Caco-2 (cell line): ENCODE measurements at regions not wholly inside any gene's neighbourhood (a gene's known extent, or its start where the extent isn't known, plus 50 kb on each side); places are given as distances from the start of the nearest gene placed in this dataset.

Source experiments
- BruUV-seq: library from RNA; stranded (reverse); fragments of 400-500 nt; replicated peaks from 2 replicates; lab custom pipeline; 2021; lab: Mats Ljungman, UMichigan
- CTCF ChIA-PET: fragments of 300-600 bp; sonication (Branson Sonifier 250); formaldehyde crosslinking; loops from one replicate; lab custom pipeline; 2022; ENCODE audit warnings: antibody characterized with exemption; lab: Charles Lee
- POLR2A ChIA-PET: fragments of 300-600 bp; sonication (Branson Sonifier 250); formaldehyde crosslinking; loops from one replicate; lab custom pipeline; 2022; ENCODE audit warnings: antibody characterized with exemption; lab: Charles Lee
- DNase-seq, 2 experiments: peaks; one replicate each; pipeline versions ENCODE4 v3.0.0 to v3.0.0-alpha.2; 2020 to 2022
- H3K27me3 ChIP-seq: replicated peaks from 2 replicates; pipeline ENCODE4 v1.6.0; 2011; ENCODE audit warnings: low read length; ENCODE audit not compliant: control insufficient read depth, insufficient read depth
- H3K36me3 ChIP-seq: 2 replicates; pipeline ENCODE4 v1.5.1; 2011; ENCODE audit warnings: low read length; ENCODE audit not compliant: control insufficient read depth, insufficient read depth
- H3K4me1 ChIP-seq: fragments of 250-450 bp; sonication (Bioruptor Pico); 2 replicates; pipeline ENCODE4 v1.5.1; 2020; ENCODE audit warnings: mild to moderate bottlenecking
- H3K4me3 ChIP-seq: 2 replicates; pipeline ENCODE4 v1.5.1; 2011; ENCODE audit warnings: low read depth, mild to moderate bottlenecking, control low read depth, low read length
- H3K9me3 ChIP-seq: fragments of 250-450 bp; sonication (Bioruptor Pico); 2 replicates; pipeline ENCODE4 v1.5.1; 2020; ENCODE audit warnings: mild to moderate bottlenecking, moderate library complexity
- H3K27ac Mint-ChIP-seq: one replicate; pipeline ENCODE4 v1.8.0; 2022; ENCODE audit warnings: mixed read lengths; ENCODE audit not compliant: unreplicated experiment
- H3K27me3 Mint-ChIP-seq: one replicate; pipeline ENCODE4 v1.8.0; 2022; ENCODE audit warnings: mixed read lengths; ENCODE audit not compliant: insufficient read depth, unreplicated experiment
- H3K36me3 Mint-ChIP-seq: one replicate; pipeline ENCODE4 v1.8.0; 2022; ENCODE audit warnings: mild to moderate bottlenecking, mixed read lengths; ENCODE audit not compliant: insufficient read depth, unreplicated experiment
- H3K4me1 Mint-ChIP-seq: one replicate; pipeline ENCODE4 v1.8.0; 2022; ENCODE audit warnings: low read depth, mixed read lengths; ENCODE audit not compliant: unreplicated experiment
- H3K4me3 Mint-ChIP-seq: one replicate; pipeline ENCODE4 v1.8.0; 2022; ENCODE audit warnings: mild to moderate bottlenecking, moderate library complexity, mixed read lengths; ENCODE audit not compliant: unreplicated experiment
- H3K9me3 Mint-ChIP-seq: one replicate; pipeline ENCODE4 v1.8.0; 2022; ENCODE audit warnings: mixed read lengths; ENCODE audit not compliant: unreplicated experiment
- CTCF ChIP-seq, 2 experiments: fragments of 200-600 bp in 1 of 2; IDR thresholded peaks; 1 replicate in 1 of 2; 2 replicates in 1 of 2; pipeline versions ENCODE4 v1.5.1 to v1.8.0; 2011 to 2022; ENCODE audit warnings: antibody characterized with exemption in 1 of 2, control low read depth in 1 of 2, inconsistent platforms in 1 of 2, low read depth in 1 of 2, low read length in 1 of 2, mild to moderate bottlenecking in 1 of 2, moderate library complexity in 1 of 2; ENCODE audit not compliant: insufficient read depth in 1 of 2, severe bottlenecking in 1 of 2, unreplicated experiment in 1 of 2
- intact Hi-C: fragments of 100-400 bp; cut with micrococcal nuclease; formaldehyde crosslinking; loops from one replicate; pipeline ENCODE4 v1.10.0; 2022; ENCODE audit not compliant: unreplicated experiment

DNA sequence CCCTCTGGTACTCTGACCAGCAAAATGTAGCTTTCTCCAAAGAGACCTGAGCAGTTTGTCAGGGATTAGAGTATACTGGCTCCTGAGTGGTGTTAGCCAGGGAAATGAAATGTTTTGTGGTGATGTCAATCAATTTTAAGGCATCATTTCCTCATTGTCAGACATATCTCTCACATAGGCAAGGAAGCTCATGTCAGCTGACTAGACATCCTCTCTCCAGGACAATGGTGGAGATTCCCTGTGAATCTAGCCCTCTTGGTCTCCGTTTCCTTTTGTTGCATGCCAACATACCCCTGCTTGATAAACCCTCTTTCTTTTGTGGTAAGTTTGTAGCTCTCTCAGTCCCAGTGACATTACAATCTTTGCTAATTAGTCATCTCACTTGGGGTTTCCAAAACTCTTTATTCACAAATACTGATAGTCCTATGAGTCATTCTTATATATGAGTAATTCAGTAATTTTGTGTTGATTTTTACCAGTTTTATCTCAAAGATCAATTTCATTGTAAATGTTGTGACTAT is 135.6 kb upstream of the PTPRK start:
- H3K4me1 Mint-ChIP-seq = no peaks in the 10 kb centered on the region
- no peak overlapping the region for H3K4me3 ChIP-seq
- H3K27me3 Mint-ChIP-seq = peaks cover 4% of the 10 kb centered on the region
- H3K27me3 ChIP-seq = no peaks in the 10 kb centered on the region
- no peak for DNase-seq
- TF ChIP-seq CTCF (IDR thresholded peaks at IDR 0.05; ENCODE audit: insufficient read depth in 1 of 2, low read depth in 1 of 2, low read length in 1 of 2, severe bottlenecking in 1 of 2, unreplicated experiment in 1 of 2) = no peak
- no peaks in the 10 kb centered on the region for H3K9me3 ChIP-seq
- BruUV-seq = no TSS peak
- H3K27ac Mint-ChIP-seq = no peak overlapping the region
- intact Hi-C loops = no loop called here
- no peaks in the 10 kb centered on the region for H3K9me3 Mint-ChIP-seq
- POLR2A ChIA-PET = no interaction called here
- CTCF ChIA-PET = no interaction called here
- no peaks in the 10 kb centered on the region for H3K36me3 ChIP-seq
- H3K4me1 ChIP-seq = no peaks in the 10 kb centered on the region
- no peaks in the 10 kb centered on the region for H3K36me3 Mint-ChIP-seq
- no peak overlapping the region for H3K4me3 Mint-ChIP-seq

DNA sequence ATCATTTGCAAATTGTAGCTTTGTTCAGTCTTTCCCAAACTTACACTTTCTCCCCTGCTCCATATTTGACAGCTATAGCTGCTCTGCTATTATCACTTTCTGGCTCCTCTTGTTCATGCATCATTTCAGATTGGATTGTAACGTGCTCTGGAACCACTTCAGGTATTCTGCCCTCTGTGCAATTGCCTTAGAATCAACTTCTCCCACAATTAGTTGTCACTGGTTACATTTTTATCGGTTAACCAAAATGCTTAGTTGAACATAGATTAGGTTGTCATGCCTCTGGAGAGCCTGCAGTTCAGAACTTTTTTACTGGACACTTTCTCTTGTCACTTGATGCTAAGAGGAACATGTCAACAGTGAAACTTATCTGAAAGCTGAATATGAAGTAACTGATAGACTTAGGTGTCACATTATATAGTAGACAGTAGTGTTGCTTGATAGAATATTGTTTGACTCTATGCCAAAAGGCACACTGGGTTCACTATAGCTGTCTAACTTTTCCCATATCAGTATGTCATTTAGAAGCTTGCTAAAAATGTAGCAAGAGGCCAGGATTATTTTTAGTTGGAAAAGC is 127.7 kb upstream of the PTPRK start:
- Mint-ChIP-seq H3K9me3 (no peaks in the 10 kb centered on the region), H3K36me3 (no peaks in the 10 kb centered on the region), H3K4me1 (no peaks in the 10 kb centered on the region), H3K27ac (no peak overlapping the region), H3K4me3 (no peak overlapping the region), H3K27me3 (peaks cover 7% of the 10 kb centered on the region)
- H3K27me3 ChIP-seq = no peaks in the 10 kb centered on the region
- no peak for TF ChIP-seq CTCF (IDR thresholded peaks at IDR 0.05; ENCODE audit: insufficient read depth in 1 of 2, low read depth in 1 of 2, low read length in 1 of 2, severe bottlenecking in 1 of 2, unreplicated experiment in 1 of 2)
- no peak for DNase-seq
- ChIA-PET POLR2A (no interaction called here), CTCF (no interaction called here)
- BruUV-seq = no TSS peak
- no peaks in the 10 kb centered on the region for H3K36me3 ChIP-seq
- intact Hi-C loops = no loop called here
- H3K4me3 ChIP-seq = no peak overlapping the region
- H3K4me1 ChIP-seq = no peaks in the 10 kb centered on the region
- H3K9me3 ChIP-seq = no peaks in the 10 kb centered on the region

DNA sequence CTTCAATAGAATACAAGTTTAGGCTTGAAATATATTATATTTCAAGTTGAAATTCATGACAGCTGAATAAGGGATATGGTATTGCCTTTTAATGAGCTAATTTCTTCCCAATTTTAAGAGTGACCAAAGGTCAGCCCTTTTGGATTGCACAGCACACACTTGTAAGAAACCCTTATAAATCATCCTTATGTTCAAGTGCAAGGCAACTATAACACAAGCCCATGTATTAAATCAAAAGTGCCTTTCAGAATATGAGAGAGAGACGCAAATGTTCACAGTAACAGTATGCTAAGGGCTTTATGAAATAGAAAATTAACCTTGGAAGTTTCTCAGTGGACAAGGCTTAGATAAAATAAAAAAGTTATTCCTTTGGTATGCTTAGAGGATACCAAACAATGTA is 121.7 kb upstream of the PTPRK start:
- ChIA-PET POLR2A (no interaction called here), CTCF (no interaction called here)
- intact Hi-C loops = no loop called here
- no peak for TF ChIP-seq CTCF (IDR thresholded peaks at IDR 0.05; ENCODE audit: insufficient read depth in 1 of 2, low read depth in 1 of 2, low read length in 1 of 2, severe bottlenecking in 1 of 2, unreplicated experiment in 1 of 2)
- no peak for DNase-seq
- no TSS peak for BruUV-seq
- no peaks in the 10 kb centered on the region for H3K9me3 Mint-ChIP-seq
- no peak overlapping the region for H3K4me3 Mint-ChIP-seq
- Histone ChIP-seq H3K9me3 (no peaks in the 10 kb centered on the region), H3K36me3 (no peaks in the 10 kb centered on the region), H3K4me1 (no peaks in the 10 kb centered on the region), H3K27me3 (no peaks in the 10 kb centered on the region), H3K4me3 (no peak overlapping the region)
- H3K36me3 Mint-ChIP-seq = no peaks in the 10 kb centered on the region
- H3K4me1 Mint-ChIP-seq = peaks cover 6% of the 10 kb centered on the region
- peaks cover 4% of the 10 kb centered on the region for H3K27me3 Mint-ChIP-seq
- H3K27ac Mint-ChIP-seq = no peak overlapping the region
